Ovary (tissue), 7 donors: ENCODE measurements at regions not wholly inside any gene's neighbourhood (a gene's known extent, or its start where the extent isn't known, plus 50 kb on each side); places are given as distances from the start of the nearest gene placed in this dataset.

Experiments used
- DNase-seq, 5 donors: peaks; one replicate each; pipeline ENCODE4 v3.0.0-alpha.2; 2019 to 2020
- H3K27ac ChIP-seq, 2 donors: fragments of 200-600 bp; one replicate each; pipeline versions ENCODE4 v1.5.1 to v1.8.0; 2019 to 2022
- H3K27me3 ChIP-seq: fragments of 200-600 bp; one replicate; pipeline ENCODE4 v1.8.0; 2022
- H3K36me3 ChIP-seq: fragments of 200-600 bp; sonication (generic); one replicate; pipeline ENCODE4 v1.5.1; 2019
- H3K4me1 ChIP-seq: one replicate; pipeline ENCODE4 v1.8.1; 2013; ENCODE audit warnings: mild to moderate bottlenecking, moderate library complexity; ENCODE audit not compliant: insufficient read depth
- H3K4me3 ChIP-seq: fragments of 200-600 bp; sonication (generic); one replicate; pipeline ENCODE4 v1.5.1; 2017
- H3K9me3 ChIP-seq, 2 donors: fragments of 200-600 bp in 1 of 2; sonication (generic) in 1 of 2; one replicate each; pipeline versions ENCODE4 v1.5.1 to v1.8.1; 2013 to 2019; ENCODE audit warnings: mild to moderate bottlenecking in 1 of 2, moderate library complexity in 1 of 2
- CTCF ChIP-seq, 3 donors: fragments of 450-650 bp in 2 of 3; fragments of 200-600 bp in 1 of 3; IDR thresholded peaks; one replicate each; pipeline versions ENCODE4 v1.5.1 to v1.8.0; 2016 to 2022; ENCODE audit warnings: antibody characterized with exemption in 3 of 3, mild to moderate bottlenecking in 1 of 3
- EP300 ChIP-seq: sonication (generic); formaldehyde crosslinking; IDR thresholded peaks from one replicate; pipeline ENCODE4 v1.6.1; 2017; ENCODE audit warnings: antibody characterized with exemption
- POLR2A ChIP-seq: fragments of 450-650 bp; IDR thresholded peaks from one replicate; pipeline ENCODE4 v1.6.1; 2017; ENCODE audit warnings: antibody characterized with exemption, mild to moderate bottlenecking, moderate library complexity
- WGBS, 3 donors: extraction: QIAGEN DNeasy Blood & Tissue Kit in 1 of 3; methylation state at CpG; one replicate each; pipeline versions ENCODE4 v1.1.5 to v1.1.7; 2013 to 2017; 5-methylcytosine and 5-hydroxymethylcytosine counted together
- intact Hi-C, 4 donors: fragments of 100-400 bp; cut with DNase I; formaldehyde crosslinking; loops; one replicate each; pipeline versions ENCODE4 v1.11.0 to v1.15.1; 2022 to 2023
- donor health status: DM: no; HTN: no; CAD: no; lungs with moderate emphysema.
- donor health status: DM: no; HTN: no; CAD: no.
- donor health status: Bipolar disorder and iron deficiency.
- donor health status: DM: no; HTN: no; CAD: no.
- donor health status: DM: yes; HTN: yes; CAD: no.

GRCh38 chr2:221637851-221638250, 65.7 kb upstream of the EPHA4 start:
- TF ChIP-seq CTCF (IDR thresholded peaks at IDR 0.05) (no peak), POLR2A (no peak), EP300 (no peak)
- Histone ChIP-seq H3K9me3 (no peaks in the 10 kb centered on the region), H3K4me3 (no peak overlapping the region), H3K4me1 (no peaks in the 10 kb centered on the region), H3K27ac (no peak overlapping the region), H3K36me3 (no peaks in the 10 kb centered on the region), H3K27me3 (no peaks in the 10 kb centered on the region)
- intact Hi-C loops = no loop called here
- DNase-seq = no peak
- WGBS, 3 donors = 82 to 91% (median 87%) methylated on average over 2 of the region's 2 CpGs

GRCh38 chr2:221635949-221636348, 63.8 kb upstream of the EPHA4 start:
- no peaks in the 10 kb centered on the region for H3K4me1 ChIP-seq
- DNase-seq = no peak
- no peak overlapping the region for H3K27ac ChIP-seq
- H3K36me3 ChIP-seq = no peaks in the 10 kb centered on the region
- TF ChIP-seq CTCF (IDR thresholded peaks at IDR 0.05) (no peak), EP300 (no peak), POLR2A (no peak)
- H3K9me3 ChIP-seq = no peaks in the 10 kb centered on the region
- H3K27me3 ChIP-seq = no peaks in the 10 kb centered on the region
- intact Hi-C loops = no loop called here
- H3K4me3 ChIP-seq = no peak overlapping the region

- no peaks in the 10 kb centered on the region for H3K9me3 ChIP-seq
- TF ChIP-seq EP300 = no peak
- TF ChIP-seq CTCF (IDR thresholded peaks at IDR 0.05) = no peak
- no peak for TF ChIP-seq POLR2A
- no peaks in the 10 kb centered on the region for H3K36me3 ChIP-seq
- no peaks in the 10 kb centered on the region for H3K27me3 ChIP-seq
- intact Hi-C loops = no loop called here
- no peak overlapping the region for H3K27ac ChIP-seq
- no peak for DNase-seq
- H3K4me1 ChIP-seq = no peaks in the 10 kb centered on the region
- WGBS, 3 donors = 73 to 78% (median 75%) methylated on average over 5 of the region's 5 CpGs
- H3K4me3 ChIP-seq = no peak overlapping the region
Observed at GRCh38 chr2:221629468-221629867, 57.4 kb upstream of the EPHA4 start.

- Histone ChIP-seq H3K4me3 (no peak overlapping the region), H3K4me1 (no peaks in the 10 kb centered on the region), H3K27ac (no peak overlapping the region), H3K27me3 (no peaks in the 10 kb centered on the region), H3K36me3 (no peaks in the 10 kb centered on the region), H3K9me3 (no peaks in the 10 kb centered on the region)
- DNase-seq = no peak
- intact Hi-C loops = no loop called here
- WGBS, 3 donors = 82 to 93% (median 87%) methylated on average over 1 of the region's 1 CpG
- TF ChIP-seq POLR2A (no peak), EP300 (no peak), CTCF (IDR thresholded peaks at IDR 0.05) (no peak)
Observed at GRCh38 chr2:221624475-221624874, 52.4 kb upstream of the EPHA4 start.
